ENCODE measurements at regions not wholly inside any gene's neighbourhood (a gene's known extent, or its start where the extent isn't known, plus 50 kb on each side); places are given as distances from the start of the nearest gene placed in this dataset.

DNA sequence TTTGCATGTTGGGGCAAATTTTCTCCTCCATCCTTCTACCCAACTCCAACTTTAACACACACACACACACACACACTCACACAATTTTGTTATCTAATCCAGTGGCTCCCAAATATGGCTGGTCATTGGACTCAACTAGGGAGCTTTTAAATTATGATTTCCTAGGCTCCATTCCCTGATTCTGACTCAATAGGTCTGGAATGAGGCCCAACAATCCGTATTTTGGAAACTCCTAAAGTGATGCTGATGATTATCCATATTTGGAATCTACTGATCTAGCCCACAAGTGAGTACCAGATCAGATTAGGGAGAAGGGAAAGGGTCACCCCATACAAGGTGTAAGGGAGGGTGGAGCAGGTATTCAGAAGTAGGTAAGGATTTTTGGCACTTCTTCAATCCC, 309.7 kb downstream of the TLE1 start:
- TF ChIP-seq POLR2A (IDR thresholded peaks at IDR 0.05; ENCODE audit: low read depth) (no peak), CTCF (IDR thresholded peaks at IDR 0.05) (no peak), EP300 (IDR thresholded peaks at IDR 0.05) (no peak), POLR2AphosphoS5 (IDR thresholded peaks at IDR 0.05) (no peak)
